H1 (cell line): ENCODE measurements at regions not wholly inside any gene's neighbourhood (a gene's known extent, or its start where the extent isn't known, plus 50 kb on each side); places are given as distances from the start of the nearest gene placed in this dataset.

Source experiments
- CBX5 ChIP-seq: fragments of 300-800, 300-1000 bp; sonication (generic); IDR thresholded peaks from 2 replicates; pipeline ENCODE4 v1.7.1; 2016; ENCODE audit warnings: antibody characterized with exemption, low read length, low read depth
- FOSL1 ChIP-seq: IDR thresholded peaks from 2 replicates; pipeline ENCODE4 v1.6.1; 2011; ENCODE audit warnings: mild to moderate bottlenecking, low read depth, low read length, moderate library complexity; ENCODE audit not compliant: insufficient read depth
- JUND ChIP-seq: IDR thresholded peaks from 2 replicates; pipeline ENCODE4 v1.6.1; 2011; ENCODE audit warnings: mild to moderate bottlenecking, improper control_type of control experiment, low read length
- KDM1A ChIP-seq: fragments of 200-600, 300-600 bp; sonication (generic); IDR thresholded peaks from 2 replicates; pipeline ENCODE4 v1.7.1; 2016; ENCODE audit warnings: mild to moderate bottlenecking, low read length, borderline replicate concordance
- RXRA ChIP-seq: IDR thresholded peaks from 2 replicates; pipeline ENCODE4 v1.6.1; 2011; ENCODE audit warnings: low read depth, mild to moderate bottlenecking, low read length, moderate library complexity; ENCODE audit not compliant: insufficient read depth
- SP1 ChIP-seq: IDR thresholded peaks from 2 replicates; pipeline ENCODE4 v1.6.1; 2011; ENCODE audit warnings: low read depth, low read length
- SUZ12 ChIP-seq: fragments of 200-600 bp; sonication (generic); IDR thresholded peaks from 2 replicates; pipeline ENCODE4 v1.6.1; 2012; ENCODE audit warnings: mild to moderate bottlenecking, inconsistent platforms, low read length, moderate library complexity, mixed read lengths
- TEAD4 ChIP-seq: IDR thresholded peaks from 2 replicates; pipeline ENCODE4 v1.6.1; 2012; ENCODE audit warnings: low read depth, low read length, inconsistent platforms, mixed read lengths
- TF ChIP-seq, protein P1 (sequence below): fragments of 300-600 bp; sonication (generic); IDR thresholded peaks from 2 replicates; pipeline ENCODE4 v1.7.1; 2012; ENCODE audit warnings: low read length, moderate library complexity, mild to moderate bottlenecking, inconsistent platforms; ENCODE audit not compliant: insufficient replicate concordance
- TF ChIP-seq, protein P2 (sequence below), 3 experiments: IDR thresholded peaks; 1 replicate in 2 of 3; 2 replicates in 1 of 3; pipeline versions ENCODE4 v1.5.1 to v1.6.1; 2011; ENCODE audit warnings: low read length in 3 of 3, mild to moderate bottlenecking in 3 of 3, inconsistent platforms in 2 of 3, low read depth in 1 of 3, moderate library complexity in 1 of 3; ENCODE audit not compliant: insufficient read depth in 1 of 3; ENCODE audit errors: control extremely low read depth in 1 of 3

DNA sequence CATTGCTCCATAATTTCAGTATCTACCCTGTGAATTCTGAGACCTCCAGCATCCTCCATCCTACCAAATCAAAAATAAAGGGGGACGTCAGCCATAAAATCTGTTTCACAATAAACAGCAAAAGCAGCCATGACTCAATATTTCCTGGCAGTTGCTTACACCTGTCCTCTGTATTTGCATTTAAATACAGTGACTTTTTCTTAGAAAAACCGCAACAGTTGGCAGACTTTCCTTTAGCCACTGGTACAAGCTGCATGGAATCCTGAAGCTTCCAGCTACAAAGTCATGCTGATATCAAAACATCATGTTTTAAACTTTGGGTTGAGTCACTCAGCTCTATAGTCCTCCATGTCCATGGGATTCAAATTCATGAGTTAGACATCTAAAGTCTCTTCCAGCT, 278.0 kb upstream of the KAZN start (continued):
- TF ChIP-seq, protein P1, sequence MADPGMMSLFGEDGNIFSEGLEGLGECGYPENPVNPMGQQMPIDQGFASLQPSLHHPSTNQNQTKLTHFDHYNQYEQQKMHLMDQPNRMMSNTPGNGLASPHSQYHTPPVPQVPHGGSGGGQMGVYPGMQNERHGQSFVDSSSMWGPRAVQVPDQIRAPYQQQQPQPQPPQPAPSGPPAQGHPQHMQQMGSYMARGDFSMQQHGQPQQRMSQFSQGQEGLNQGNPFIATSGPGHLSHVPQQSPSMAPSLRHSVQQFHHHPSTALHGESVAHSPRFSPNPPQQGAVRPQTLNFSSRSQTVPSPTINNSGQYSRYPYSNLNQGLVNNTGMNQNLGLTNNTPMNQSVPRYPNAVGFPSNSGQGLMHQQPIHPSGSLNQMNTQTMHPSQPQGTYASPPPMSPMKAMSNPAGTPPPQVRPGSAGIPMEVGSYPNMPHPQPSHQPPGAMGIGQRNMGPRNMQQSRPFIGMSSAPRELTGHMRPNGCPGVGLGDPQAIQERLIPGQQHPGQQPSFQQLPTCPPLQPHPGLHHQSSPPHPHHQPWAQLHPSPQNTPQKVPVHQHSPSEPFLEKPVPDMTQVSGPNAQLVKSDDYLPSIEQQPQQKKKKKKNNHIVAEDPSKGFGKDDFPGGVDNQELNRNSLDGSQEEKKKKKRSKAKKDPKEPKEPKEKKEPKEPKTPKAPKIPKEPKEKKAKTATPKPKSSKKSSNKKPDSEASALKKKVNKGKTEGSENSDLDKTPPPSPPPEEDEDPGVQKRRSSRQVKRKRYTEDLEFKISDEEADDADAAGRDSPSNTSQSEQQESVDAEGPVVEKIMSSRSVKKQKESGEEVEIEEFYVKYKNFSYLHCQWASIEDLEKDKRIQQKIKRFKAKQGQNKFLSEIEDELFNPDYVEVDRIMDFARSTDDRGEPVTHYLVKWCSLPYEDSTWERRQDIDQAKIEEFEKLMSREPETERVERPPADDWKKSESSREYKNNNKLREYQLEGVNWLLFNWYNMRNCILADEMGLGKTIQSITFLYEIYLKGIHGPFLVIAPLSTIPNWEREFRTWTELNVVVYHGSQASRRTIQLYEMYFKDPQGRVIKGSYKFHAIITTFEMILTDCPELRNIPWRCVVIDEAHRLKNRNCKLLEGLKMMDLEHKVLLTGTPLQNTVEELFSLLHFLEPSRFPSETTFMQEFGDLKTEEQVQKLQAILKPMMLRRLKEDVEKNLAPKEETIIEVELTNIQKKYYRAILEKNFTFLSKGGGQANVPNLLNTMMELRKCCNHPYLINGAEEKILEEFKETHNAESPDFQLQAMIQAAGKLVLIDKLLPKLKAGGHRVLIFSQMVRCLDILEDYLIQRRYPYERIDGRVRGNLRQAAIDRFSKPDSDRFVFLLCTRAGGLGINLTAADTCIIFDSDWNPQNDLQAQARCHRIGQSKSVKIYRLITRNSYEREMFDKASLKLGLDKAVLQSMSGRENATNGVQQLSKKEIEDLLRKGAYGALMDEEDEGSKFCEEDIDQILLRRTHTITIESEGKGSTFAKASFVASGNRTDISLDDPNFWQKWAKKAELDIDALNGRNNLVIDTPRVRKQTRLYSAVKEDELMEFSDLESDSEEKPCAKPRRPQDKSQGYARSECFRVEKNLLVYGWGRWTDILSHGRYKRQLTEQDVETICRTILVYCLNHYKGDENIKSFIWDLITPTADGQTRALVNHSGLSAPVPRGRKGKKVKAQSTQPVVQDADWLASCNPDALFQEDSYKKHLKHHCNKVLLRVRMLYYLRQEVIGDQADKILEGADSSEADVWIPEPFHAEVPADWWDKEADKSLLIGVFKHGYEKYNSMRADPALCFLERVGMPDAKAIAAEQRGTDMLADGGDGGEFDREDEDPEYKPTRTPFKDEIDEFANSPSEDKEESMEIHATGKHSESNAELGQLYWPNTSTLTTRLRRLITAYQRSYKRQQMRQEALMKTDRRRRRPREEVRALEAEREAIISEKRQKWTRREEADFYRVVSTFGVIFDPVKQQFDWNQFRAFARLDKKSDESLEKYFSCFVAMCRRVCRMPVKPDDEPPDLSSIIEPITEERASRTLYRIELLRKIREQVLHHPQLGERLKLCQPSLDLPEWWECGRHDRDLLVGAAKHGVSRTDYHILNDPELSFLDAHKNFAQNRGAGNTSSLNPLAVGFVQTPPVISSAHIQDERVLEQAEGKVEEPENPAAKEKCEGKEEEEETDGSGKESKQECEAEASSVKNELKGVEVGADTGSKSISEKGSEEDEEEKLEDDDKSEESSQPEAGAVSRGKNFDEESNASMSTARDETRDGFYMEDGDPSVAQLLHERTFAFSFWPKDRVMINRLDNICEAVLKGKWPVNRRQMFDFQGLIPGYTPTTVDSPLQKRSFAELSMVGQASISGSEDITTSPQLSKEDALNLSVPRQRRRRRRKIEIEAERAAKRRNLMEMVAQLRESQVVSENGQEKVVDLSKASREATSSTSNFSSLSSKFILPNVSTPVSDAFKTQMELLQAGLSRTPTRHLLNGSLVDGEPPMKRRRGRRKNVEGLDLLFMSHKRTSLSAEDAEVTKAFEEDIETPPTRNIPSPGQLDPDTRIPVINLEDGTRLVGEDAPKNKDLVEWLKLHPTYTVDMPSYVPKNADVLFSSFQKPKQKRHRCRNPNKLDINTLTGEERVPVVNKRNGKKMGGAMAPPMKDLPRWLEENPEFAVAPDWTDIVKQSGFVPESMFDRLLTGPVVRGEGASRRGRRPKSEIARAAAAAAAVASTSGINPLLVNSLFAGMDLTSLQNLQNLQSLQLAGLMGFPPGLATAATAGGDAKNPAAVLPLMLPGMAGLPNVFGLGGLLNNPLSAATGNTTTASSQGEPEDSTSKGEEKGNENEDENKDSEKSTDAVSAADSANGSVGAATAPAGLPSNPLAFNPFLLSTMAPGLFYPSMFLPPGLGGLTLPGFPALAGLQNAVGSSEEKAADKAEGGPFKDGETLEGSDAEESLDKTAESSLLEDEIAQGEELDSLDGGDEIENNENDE: no peak
- no peak for TF ChIP-seq SP1
- no peak for TF ChIP-seq RXRA
- TF ChIP-seq KDM1A: no peak
- TF ChIP-seq TEAD4: no peak
- no peak for TF ChIP-seq CBX5
- no peak for TF ChIP-seq JUND
- no peak for TF ChIP-seq FOSL1
- TF ChIP-seq SUZ12: no peak
- TF ChIP-seq, protein P2, sequence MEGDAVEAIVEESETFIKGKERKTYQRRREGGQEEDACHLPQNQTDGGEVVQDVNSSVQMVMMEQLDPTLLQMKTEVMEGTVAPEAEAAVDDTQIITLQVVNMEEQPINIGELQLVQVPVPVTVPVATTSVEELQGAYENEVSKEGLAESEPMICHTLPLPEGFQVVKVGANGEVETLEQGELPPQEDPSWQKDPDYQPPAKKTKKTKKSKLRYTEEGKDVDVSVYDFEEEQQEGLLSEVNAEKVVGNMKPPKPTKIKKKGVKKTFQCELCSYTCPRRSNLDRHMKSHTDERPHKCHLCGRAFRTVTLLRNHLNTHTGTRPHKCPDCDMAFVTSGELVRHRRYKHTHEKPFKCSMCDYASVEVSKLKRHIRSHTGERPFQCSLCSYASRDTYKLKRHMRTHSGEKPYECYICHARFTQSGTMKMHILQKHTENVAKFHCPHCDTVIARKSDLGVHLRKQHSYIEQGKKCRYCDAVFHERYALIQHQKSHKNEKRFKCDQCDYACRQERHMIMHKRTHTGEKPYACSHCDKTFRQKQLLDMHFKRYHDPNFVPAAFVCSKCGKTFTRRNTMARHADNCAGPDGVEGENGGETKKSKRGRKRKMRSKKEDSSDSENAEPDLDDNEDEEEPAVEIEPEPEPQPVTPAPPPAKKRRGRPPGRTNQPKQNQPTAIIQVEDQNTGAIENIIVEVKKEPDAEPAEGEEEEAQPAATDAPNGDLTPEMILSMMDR (IDR thresholded peaks at IDR 0.05; ENCODE audit: control extremely low read depth in 1 of 3, insufficient read depth in 1 of 3, low read depth in 1 of 3, low read length in 3 of 3): no peak
